ENCODE measurements at regions not wholly inside any gene's neighbourhood (a gene's known extent, or its start where the extent isn't known, plus 50 kb on each side); places are given as distances from the start of the nearest gene placed in this dataset.

DNA sequence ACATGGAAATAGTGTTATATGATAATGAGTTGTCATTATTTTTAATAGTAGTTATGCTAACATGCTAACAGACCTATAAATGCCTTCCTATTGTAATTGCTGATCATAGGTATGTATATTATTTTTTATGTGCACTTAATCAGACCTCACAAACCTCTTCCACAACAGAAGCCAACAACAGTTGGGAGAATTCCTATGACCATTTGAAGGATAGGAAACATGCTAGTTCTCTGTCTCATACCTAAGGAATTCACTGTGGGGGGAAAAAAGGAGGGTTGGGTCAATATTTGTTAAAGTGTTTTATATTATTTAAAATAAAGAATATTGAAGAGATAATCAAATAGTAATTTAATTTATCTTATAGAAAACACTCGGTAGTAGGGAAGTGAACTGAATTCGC, 990.9 kb downstream of the EPHA7 start:
- TF ChIP-seq ZNF274 (IDR thresholded peaks at IDR 0.05; ENCODE audit: low read depth, low read length), result no peak
- no peak for TF ChIP-seq SUZ12 (IDR thresholded peaks at IDR 0.05; ENCODE audit: extremely low read depth, insufficient read depth, insufficient read length)
